ENCODE measurements at regions not wholly inside any gene's neighbourhood (a gene's known extent, or its start where the extent isn't known, plus 50 kb on each side); places are given as distances from the start of the nearest gene placed in this dataset.

DNA sequence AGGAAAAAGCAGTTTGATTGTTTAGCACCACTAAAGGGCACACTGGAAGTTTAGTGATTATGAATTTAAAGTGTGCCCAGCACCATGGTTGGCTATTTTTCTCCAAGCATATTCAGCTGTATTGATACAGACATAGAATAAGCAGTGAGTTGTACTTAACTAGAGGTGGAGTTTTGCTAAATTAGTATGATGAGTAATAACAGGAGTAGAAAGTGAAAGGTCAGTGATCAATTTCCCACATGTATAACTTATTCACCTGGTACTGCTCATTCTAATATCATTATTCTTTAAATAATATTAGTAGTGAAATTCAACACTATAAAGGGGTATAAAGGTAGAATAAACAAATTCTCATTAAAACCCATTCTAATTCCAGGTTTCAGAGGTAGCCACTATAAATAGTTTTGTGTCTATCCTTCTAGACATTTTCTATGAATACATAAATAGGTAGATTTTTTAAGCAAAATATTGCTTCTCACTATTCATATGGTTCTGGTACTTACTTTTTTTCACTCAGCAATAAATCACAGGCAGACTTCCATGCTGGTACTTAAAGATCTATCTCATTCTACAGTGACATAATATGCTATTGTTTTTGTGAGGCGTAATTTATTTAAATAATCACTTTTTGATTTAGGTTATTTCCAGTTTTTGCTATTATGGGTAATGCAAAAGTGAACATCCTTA is 732.9 kb downstream of the VGLL3 start:
- DNase-seq, result no peak

DNA sequence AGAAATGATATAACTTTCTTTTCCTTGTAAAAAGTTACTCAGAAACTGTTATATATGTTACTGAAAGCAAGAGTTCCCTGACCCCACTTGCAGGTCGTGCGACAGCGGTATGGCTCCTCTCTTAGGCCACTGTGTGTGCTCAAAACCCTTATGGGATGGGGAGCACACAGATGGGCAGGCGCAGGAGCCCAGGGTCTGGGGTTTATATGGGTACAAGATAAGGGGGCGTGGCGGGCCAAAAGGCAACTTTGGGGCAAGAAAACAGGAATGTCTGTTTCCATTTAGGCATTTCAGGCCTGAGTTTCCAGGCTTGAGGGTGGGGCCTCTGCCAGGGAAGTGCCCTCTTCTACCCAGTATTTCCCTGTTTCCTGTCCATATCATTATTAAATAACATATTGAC is 736.5 kb downstream of the VGLL3 start:
- no peak for DNase-seq

DNA sequence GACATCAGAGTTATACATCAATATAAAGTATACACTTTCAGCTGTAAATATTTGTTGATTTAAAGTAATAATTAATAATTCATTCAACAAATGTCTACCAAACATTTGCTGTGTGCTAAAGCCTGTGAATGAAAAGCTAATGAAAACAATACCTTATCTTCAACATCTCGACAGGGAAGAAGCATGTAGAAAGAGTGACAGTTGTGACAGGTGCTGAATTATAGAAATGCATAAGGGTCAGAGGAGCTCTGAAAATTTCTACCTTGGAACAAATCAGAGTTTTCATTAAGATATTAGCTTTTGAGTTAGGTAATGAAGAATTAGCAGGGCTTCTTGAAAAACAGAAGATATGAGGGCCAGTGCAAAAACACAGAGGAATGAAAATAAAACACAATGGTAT is 739.2 kb downstream of the VGLL3 start:
- no peak for DNase-seq

DNA sequence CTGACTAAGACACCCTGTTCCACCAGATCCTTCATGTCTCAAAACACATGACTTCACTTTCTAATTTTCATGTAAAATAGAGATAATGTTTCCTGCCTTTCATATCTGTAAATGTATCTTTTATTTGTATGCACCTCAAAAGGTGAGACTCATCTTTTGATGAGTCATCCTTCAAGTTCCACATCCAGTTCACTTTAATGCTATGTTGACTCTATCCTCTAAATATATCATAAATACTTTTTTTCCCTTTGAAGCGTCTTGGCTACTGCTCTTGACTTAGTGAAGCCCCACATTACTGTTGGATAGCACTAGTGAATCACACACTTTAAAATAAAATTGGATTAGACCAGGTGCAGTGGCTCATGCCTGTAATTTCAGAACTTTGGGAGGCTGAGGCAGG is 741.1 kb downstream of the VGLL3 start:
- no peak for DNase-seq

DNA sequence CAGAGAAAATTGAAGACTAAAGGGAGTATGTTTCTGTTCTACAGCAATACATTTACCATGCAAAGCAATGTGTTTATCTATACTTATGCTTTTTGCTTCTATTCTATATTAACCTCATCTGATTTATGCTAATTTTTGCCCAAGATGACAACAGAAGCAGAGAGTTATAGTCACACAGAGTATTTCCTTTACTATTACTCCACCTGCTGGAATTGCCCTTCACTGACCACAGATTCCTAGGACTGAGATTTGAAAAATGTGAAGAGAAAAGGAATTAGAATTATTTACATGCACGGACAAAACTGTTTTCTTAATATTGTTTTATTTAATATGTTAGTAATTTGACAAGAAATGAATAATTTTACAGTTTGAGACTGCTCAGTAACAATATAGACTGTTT is 745.6 kb downstream of the VGLL3 start:
- no peak for DNase-seq

DNA sequence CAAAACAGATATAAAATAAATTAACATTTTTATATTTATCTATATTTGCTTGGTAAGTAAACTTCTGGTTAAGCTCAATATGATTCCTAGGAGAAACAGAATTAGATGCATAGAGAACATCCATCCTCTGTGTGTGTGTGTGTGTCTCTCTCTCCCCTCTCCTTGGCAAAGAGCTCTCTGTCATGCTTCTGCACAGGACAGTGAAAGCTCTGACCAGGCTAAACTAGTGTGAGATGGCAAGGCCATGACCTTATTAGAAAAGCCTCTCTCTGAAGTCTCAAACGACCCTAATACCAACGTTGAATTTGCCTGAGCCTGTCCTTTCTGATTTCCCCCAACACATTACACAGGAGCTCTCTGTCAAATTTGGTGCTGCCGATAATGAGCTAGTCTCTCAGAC is 746.0 kb downstream of the VGLL3 start:
- DNase-seq, result no peak

DNA sequence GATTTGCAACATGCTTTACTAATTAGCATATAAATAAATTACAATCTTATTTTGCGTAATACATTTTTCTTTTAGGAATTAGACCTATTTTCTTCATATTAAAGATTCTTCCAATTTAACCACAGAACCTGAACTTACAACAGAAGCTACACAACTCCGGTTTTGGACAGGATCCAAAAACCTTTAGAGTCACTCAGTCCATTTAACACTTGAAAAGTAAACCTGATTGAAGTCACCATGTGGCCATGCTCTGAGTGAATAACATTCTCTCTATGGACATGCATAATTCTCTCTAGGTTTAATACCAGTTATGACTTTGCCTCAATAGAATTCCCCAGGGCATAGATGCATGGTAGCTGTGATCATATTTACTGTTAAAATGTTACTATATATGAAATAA is 751.0 kb downstream of the VGLL3 start:
- DNase-seq, result no peak

DNA sequence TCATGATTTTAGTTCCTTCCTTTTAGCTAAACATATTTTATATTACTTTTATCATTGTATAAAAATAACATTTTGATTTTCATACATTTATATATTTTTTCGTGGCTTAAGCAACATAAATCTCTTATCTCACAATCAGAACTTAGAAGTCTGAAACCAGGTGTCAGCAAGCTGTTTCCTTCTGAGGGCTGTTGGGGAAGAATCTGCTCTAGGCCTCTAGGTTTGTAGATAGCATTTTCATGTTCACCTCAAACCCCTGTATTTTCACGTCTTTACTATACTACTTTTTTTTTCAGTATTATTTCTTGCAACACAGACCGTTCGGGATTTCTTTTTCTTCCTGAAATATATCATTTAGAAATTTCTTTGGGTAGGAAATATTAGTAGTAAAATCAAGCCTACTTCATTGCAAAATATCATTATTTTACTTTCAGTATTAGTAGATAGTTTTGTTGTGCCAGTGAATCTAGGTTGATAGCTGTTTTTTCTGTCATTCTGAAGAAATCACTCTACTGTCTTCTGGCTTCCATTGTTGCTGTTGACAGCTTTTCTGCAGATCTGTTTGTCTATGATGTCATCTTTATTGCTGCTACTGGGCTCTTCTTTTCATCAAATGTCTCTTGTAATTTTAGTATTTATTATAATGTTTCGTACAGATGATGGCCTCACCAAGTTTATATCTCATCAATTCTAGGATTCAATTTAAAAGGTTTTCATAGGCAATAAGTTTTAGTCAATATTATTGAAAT is 756.3 kb downstream of the VGLL3 start:
- DNase-seq, result no peak

DNA sequence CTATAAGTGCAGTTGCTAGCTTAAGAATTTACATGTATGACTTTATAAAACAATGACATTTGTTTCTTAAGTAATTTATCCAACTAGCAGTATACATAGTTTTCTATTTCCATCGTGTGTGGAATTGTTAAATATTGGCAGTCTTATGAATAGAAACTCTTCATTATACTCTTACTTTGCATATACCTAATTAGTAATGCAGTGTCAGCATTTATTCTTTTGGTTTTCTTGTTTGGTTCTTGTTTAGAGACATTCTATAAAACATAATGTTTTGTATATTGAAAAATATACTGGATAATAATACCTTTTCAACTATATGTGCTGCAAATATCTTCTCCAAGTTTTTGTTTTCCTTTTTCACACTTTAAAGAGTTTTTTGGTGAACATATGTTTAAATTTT is 760.2 kb downstream of the VGLL3 start:
- DNase-seq, result no peak

DNA sequence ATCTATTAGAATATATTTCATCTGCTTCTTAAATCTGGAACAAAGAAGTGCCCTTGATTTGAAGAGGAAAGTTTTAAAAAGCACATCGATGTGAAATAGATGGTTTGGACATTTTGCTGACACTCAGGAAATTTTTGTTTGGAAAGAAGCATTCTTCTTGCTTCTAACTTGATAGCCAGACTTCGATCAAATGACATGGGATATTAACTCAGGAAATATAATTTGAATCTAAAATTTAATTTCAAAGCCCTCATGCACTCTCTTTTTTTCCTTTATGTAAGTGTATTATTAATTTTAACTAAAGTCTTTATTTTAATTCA is 761.2 kb downstream of the VGLL3 start:
- no peak for DNase-seq

DNA sequence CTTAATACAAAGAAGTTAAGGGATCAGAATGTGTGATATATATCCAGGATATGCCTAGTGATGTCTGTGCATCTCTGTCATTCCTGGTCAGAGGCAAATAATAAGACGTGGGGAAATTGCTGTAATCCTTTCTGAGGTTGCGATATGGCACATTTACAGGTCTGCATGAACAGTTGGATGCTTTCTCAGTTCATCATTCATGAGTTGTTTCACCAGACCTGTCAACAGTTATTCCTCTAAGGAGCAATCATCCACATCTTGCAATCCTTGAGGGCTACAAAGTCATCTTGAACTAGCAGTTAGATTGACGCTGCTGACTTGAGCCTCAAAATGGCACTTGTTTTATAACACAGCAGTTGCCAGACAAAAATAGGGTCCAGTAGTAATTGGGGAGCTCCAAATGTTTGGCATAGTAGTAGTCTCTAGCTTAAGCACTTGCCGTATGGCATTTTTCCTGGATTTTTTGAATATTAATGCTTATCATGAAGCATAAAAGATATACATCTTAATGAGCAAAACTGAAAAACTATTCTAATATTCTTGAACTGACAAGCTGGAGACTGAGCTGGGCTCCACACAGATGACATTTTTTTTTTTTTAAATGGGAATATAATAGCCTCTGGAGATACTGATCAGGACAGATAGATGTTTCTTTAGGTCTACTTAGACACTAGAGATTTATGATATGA is 761.7 kb downstream of the VGLL3 start:
- no peak for DNase-seq

DNA sequence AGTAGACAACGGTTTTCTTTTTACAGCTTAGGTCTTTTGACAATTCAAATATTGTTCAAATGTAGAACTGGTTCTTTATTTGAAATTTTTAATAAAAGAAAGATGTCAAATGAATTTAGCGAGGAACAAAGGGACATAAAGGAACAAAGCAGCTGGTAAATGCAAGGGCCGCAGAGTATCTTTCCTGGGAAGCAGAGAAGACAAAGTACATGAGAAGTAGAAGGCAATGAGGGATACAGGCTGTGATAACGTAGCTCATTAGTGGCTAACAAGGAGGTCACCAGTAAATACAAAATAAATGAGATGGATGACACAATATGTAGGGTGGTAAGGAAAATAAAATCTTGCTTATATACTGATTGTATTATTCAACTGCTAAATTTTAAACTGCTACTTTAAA is 762.8 kb downstream of the VGLL3 start:
- DNase-seq, result no peak

DNA sequence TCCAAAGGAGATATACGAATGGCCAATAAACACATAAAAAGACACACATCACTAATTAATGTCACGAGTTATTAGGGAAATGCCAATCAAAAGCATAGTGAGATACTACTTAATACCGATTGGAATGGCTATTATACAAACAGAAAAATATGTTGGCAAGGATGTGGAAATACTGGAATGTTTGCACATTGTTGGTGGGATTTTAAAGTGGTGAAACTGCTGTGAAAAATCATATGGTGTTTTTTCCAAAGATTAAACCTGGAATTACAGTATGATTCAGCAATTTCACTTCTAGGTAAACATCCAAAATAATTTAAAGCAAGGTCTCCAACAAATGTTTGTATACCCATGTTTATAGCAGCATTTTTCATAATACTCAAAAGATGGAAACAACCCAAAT is 765.5 kb downstream of the VGLL3 start:
- no peak for DNase-seq

DNA sequence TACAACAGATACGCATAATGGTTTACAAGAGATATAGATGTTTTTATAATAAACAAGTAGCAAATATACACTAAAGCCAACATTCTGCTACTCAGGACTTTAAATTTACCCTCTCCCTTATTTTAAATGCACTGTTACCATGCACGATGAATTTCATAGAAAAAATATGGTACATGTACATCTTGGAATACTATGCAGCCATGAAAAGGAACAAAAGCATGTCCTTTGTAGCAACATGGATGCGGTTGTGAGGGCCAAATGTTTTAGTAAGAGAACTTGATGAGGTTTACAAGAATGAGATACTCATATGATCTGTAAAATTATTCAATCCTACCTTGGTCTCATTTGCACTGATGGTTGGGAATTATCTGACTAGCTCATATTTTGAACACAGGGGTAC is 769.3 kb downstream of the VGLL3 start:
- DNase-seq, result no peak

DNA sequence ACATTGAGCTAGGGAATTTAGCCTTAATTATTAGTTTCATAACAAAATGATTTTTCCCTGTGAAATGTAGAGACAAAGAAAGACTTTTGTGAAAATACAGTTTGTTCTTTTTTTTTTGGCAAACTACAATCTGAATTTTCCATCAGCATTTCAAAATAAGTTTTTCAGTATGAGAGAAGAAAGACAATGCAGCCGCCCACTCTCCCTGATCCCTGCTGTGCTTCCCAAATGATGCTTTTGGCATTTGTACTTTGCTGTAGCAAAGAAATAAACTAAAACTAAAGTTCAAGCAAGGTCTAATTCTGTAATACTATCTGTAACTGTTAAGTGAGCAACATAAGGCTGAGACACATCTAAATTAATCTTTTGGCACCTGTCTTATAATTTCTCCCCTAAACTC is 782.2 kb downstream of the VGLL3 start:
- DNase-seq, result no peak

DNA sequence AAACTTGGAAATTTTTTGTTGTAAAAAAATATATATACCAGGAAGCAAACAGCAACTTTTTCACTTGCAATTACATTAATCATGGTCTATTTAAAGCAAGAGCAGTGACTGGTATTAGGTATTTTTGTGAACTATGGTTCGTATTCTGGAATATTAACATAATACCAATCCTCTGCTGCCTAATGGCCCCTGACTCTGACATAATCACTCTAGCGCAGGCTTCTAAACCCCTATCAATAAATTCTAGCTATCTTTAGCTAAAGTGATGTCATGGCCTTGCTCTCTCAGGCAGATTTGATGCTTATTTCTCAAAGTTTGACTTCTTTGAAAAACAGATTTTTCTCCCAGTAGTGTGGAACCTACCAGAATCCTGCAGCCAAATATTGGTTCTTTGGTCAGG is 808.3 kb downstream of the VGLL3 start:
- no peak for DNase-seq

DNA sequence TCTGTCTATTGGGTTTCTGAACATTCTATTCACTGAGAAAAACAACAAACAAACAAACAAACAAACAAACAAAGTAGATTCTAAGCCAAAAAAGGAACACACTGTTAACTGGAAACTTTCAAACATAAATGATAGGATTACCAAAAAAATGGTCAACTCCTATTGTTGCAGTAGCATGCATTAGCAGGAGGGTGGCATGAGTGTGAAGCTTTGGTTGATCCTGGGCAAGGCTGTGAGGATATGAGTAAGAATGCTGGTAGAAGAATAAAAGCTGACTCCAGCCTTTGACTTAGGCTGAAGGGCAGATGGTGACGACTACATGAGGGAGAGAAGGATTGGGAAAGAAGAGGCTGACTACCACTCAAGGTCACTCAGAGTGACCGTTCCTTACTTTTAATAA is 810.3 kb downstream of the VGLL3 start:
- DNase-seq, result no peak

DNA sequence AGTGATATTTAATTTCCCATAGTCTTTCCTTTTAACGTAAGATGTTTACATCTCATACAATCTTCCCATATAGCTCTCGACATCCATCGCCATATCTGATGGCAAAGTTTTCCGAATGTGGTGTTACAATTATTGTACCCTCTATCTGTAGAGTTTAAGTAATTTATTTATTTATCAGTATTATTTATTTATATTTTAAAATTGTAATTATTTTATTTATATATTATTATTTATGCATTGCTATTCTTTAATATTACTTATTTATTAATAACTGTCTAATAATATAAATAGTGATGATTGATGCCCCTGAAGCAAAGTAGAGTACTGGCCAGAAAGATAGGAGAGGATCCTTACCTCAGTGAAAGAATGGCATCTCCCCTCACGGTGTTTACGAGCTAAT is 812.9 kb downstream of the VGLL3 start:
- DNase-seq, result no peak

DNA sequence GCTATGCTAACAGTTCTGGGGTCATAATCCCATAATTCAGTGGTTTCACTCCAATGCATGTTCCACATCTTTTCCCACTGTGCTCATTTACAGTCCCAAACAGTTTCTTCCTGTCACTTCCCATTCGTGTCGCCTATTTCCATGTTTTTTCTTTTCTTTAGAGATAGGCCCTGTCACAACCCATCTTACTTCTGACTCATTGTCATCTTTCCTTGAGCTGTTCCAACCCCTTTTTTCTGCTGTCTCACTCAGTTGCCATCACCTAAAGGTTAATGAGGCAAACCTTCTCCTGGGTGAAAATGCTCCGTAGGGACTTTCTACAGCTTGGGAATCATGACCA is 814.5 kb downstream of the VGLL3 start:
- DNase-seq, result no peak

DNA sequence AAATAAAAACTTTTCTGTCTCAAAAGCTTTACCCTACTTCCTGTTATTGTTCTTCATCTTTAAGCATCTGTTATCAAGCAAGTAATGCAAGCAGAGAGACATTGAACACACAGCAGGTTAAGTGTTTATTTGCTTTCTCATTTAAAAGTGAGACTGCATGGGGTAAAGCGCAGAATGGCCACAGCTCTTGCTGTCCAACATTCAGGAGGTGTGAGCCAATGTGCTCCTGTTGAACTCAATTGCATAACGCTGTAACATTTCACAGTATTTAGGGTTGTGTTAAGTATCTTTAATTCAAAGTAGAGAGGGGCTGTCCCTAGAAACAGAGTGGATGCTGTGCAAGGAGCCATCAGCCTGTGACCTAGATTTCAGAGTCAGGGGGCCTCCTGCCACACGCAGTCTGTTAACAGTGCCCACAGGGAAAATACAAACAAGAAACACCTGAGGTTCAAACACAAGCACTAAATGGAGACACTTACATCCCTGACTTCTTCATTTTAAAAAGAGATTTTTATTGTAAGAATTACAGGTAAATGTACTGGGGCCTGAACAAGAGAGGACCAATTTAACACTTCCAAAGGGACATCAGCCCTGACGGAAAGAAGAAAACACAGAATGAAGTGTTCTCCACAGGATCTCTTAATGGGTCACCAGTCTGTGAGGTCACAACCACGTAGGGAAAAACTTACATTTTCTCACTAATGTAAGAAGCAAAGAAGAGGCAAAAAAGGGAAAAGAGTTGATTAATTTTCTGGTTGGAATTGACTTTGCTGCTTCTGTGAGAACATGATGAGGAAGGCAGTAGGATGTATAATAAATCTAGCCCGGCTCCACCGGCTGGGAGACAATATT is 815.1 kb downstream of the VGLL3 start:
- no peak for DNase-seq

DNA sequence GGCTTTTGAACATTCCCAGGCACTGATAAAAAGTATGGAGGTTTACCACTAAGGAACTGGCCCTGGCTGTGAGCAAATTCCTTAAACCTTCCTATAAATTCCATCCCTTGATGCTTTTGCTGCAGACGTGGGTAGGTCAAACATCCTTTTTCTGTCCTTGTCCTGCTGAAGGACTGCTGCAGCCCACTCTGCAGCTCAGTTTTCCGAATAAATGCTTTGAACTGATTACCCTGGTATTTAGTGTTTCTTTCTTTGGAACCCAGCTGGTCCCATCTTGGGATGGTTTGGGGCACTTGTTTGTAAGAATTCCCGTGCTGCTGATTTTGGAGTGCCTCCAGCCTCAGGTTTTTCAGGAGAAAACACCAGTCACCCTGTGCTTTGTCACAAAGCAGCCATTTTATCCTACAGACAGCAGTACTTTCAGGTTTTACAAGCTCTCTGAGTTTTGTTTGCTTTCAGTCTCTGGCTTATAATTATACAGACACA is 815.9 kb downstream of the VGLL3 start:
- no peak for DNase-seq

DNA sequence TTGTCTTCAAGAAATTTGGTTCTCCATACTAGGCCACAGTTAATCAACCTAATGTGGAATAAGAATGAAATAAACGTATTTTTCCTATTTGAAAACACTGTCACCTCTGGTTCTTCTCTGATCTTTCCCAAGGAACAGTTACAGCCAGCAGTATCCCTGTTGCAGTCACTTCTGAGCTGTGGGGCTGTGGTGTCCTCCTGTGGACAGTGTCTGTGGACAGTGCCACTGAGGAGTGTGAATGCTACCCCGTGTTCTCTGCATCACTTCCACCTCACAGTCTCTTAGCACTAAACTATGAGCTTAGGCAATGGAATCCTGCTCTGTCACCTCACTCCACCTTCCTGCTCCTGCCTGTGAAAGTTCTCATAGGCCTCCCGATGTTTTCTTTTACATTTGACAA is 817.5 kb downstream of the VGLL3 start:
- no peak for DNase-seq

DNA sequence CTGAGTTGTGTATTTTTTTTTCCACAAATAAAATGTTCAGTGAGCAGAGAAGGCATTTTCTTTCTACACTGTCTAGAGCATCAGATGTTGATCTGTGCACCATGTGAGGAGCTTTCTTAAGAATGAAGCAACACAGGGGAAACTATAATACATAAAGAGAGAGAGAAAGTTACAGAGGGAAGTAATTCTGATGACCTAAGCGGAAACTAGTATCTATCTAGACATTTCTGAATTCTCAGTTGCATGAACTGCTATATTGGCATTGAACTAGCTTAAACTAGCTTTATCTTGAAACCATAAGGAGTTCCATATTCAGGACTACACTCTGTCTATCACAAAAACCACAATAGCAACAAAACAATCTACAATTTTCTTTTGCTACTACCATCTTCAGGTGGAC is 822.4 kb downstream of the VGLL3 start:
- DNase-seq, result no peak

Data from suppressor macrophage (primary cell).